GM21786 (cell line): ENCODE measurements at regions not wholly inside any gene's neighbourhood (a gene's known extent, or its start where the extent isn't known, plus 50 kb on each side); places are given as distances from the start of the nearest gene placed in this dataset.

Experiments
- ATAC-seq: cut with Tn5 transposase; IDR thresholded peaks from one replicate; pipeline ENCODE4 v1.9.1; 2021; ENCODE audit not compliant: unreplicated experiment

DNA sequence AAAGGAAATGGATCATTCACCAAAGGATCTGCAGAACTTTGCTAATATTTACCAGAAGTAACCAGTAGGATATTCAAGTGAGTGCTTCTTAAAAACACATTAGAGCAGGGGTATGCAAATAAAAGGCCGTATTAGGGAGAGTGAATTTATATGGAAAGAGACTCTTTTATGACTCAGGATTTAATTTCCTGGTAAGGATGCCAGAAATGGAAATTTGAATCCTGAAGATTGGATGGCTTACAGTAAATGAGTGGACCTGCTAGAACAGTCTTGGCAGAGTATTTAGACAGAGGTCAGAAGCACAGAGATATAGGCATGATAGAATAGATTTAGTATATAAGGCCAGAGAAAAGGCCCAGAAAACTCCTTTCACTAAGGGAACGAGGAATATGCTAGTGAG, 201.6 kb downstream of the SLITRK5 start:
- ATAC-seq = no peak

DNA sequence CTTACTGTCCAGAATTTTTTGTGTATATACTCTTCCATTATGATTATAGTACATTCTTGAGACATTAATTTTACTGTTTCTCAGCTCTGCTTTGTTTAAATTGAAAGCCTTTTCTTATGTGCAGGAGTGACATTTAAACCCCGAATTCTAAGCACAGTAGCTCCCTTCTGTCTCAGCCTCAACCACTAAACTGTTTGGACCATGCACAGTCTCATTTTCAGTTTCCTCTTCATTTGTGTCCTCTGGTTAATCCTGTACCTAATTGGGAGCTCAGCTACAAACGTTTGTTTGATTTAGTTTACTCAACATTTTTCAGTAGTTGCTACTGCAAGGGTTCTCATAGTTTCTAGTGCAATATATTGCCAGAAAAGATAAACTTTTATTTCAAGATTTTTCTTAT, 206.3 kb downstream of the SLITRK5 start:
- ATAC-seq = no peak

DNA sequence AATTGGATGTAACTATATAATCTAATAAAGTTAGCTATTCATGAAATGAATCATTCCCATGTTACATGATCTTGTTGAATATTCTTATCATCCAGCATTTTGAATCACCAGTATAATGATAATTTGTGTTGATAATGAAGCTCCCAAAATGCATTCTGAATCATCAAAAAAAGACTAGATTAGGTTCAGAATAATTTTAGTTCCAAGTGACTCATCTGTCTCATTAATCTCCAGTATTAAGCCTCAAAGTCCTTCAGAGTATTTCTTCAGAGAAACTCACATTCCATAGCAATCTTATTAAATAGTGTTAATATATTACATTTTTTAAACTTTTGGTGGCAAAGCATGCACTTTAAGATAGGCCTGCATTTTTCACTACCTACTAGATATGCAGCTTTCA, 207.5 kb downstream of the SLITRK5 start:
- ATAC-seq = no peak

DNA sequence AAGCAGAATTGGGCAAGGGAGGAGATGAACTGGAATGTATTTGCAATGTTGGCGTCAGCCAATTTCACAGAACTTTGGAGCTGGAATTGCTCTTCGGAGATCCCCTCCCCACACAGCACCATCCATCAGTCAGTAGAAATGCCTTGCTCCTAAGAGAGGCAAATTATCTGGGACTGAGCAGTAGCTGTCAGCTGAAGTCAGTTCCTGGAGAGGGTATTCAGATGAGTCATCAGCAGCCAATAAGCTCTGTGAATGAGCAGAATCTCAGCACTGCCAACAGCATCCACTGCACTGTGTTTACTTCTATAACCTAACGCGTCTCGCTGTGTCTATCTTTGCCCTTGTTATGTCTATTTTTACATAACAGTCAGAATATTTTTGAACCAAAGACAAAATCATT, 213.7 kb downstream of the SLITRK5 start:
- no peak for ATAC-seq

DNA sequence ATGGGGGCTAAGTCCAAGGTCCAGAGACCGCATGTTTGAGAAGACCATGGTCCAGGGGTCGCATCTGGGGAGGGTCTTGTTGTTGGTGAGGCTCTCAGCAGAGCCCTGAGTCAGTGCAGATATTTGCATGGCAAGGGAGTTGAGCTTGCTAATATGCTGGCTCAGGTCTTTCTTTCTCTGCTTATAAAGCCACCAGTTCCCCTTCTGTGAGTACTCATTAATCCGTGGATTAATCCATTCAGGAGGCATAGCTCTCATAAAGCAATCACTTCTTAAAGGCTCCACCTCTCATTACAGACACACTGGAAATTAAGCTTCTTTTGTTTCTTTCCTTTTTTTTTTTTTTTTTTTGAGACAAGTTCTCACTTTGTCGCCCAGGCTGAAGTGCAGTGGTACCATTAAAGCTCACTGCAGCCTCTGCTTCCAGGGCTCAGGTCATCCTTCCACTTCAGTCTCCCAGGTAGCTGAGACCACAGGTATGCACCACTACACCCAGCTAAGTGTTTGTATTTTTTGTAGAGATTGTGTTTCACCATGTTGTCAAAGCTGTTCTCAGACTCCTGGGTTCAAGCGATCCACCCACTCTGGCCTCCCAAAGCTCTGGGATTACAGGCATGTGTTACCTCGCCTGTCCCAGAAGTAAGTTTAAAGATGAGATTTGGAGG, 216.4 kb downstream of the SLITRK5 start:
- ATAC-seq = no peak

DNA sequence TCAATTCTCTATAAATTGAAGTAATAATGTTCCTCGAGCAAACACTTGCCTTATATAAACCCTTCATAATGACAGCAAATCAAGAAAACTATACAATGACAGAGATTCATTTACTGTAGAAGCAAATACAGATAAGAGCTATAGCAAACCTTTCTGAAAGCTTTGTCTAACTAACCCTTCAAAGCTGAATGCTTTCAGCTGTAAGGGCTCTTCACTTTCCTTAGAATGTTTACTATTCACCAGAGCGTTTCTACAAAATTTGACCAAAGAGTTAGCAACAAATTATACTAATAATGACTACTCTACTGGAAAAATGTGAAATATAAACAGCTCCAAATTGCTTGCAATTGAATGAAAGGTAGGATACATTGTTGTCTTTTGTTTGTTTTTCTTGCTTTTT, 218.1 kb downstream of the SLITRK5 start:
- no peak for ATAC-seq

DNA sequence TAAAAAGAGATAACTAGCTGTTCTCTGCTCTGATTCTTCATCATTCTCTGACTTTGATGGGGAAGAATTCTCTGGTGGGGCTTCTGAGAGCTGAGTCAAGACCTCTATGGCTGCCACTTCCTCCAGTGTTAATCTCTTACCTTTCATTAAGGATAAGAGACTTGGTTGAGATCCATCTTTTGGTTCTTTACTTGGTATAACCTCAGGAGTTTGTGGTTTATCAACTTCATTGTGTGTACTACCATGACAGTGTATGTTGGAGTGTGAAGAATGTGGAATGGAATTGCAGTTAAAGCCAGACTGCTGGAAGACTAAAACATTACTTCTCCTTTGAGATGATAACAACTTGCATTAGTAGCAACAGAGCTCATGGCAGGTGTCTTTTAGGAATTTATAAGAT, 222.0 kb downstream of the SLITRK5 start:
- ATAC-seq = no peak

DNA sequence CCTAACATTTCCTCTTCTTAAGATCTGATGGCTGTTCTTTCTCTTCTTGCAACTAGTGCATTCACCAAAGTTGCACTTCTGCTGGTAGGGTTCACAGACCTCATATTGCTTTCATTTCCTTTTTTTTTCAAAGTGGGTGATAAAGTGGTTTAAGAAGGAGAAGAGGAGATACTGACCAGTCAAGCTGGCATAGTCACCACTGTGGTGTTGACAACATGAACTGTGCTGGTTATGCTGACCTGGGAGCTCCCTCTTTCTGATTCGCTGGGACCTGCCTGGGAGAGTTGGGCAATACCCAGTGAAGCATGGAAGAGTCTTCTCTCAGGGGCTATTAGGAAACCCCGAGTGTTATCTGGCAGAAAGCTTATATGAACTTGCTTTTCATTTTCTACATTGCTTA, 222.9 kb downstream of the SLITRK5 start:
- no peak for ATAC-seq

DNA sequence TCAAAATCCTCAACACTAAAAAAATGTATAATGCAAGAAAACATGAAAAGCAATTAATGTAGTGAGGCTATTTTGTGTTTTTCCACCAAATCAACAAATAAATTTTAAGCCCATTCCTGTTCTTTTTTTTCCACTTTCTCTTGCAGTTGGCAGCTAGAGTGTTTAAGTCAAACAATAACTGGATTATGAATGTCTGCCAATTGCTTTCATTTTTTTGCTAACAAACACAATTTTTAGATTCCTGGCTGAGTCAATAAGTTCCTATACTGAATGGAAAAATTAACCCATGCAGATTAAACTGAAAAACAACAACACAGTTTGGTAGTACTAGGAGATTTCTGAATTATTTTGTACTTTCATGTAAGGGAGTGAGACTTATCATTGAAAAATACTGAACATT, 232.4 kb downstream of the SLITRK5 start:
- ATAC-seq = no peak

DNA sequence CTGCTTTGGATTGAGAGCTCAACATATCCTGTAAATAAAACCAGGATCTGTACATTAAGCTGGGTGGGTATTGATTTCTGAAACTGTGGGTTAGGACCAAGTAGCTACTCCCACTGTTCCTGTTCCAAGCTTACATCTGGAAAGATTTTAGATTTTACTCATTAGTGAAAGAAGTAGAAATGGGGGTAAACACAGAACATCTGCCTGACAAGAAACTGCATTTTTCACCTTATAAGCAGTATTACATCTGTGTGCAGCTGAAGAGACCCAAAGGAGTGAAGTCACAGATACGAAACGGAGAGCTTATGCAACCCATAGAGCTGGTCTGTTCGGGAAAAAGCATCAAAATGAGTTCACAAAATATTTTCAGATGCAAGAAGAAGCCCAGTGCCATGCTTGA, 235.2 kb downstream of the SLITRK5 start:
- ATAC-seq = no peak

DNA sequence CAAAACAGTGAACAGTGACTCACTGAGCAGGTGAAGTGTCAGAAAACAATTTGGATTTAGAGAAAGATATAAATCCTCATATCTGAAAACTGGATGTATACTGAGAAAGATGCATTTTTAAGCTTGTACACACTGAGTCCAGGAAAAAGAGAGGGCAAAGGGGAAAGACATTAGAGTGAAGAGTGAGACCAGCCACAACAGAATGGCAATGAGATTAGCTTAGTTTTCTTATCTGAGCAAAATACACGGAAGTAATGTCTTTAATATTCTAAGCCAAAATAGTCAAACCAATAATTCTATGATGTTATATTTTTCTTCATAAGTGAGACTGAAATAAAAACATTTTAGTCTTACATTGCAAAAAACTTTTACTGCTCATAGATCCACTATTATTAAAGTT, 236.0 kb downstream of the SLITRK5 start:
- ATAC-seq = no peak

DNA sequence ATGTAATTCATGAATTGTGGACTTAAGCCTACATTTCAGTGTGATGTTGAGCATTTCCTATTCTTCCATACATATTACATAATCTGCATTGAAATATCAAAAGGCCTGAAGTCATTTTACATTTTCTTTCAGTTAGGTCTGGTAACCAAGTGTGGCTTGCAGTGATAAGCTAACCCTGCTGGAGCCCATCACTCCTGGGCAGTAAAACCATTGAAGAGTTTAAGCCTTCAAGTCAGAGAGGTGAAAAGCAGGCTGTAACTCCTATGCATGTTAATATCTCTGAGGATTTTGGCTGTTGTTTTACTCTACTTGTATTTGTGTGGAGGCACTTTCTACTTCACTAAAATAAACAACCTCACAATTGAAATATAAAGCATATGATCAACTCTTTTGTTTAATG, 248.8 kb downstream of the SLITRK5 start:
- ATAC-seq = no peak

DNA sequence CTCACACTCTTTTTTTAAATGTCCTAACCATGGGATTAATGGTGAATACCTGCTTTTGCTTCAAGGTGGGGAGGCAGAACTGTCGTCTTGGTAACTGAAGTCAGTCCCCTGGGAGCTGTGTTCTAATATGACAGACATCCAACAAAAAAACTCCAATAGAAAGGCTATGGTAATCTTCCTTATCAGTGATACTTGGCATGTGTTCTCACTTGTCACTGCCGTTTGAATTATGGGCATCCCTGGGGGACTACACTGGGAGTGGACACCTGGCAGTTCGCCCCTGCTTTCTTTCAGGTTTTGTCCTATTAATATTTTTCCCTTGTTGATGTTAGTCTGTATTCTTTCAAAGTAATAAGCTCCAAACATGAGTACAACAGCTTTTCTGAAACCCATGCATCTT, 252.6 kb downstream of the SLITRK5 start:
- ATAC-seq = no peak

DNA sequence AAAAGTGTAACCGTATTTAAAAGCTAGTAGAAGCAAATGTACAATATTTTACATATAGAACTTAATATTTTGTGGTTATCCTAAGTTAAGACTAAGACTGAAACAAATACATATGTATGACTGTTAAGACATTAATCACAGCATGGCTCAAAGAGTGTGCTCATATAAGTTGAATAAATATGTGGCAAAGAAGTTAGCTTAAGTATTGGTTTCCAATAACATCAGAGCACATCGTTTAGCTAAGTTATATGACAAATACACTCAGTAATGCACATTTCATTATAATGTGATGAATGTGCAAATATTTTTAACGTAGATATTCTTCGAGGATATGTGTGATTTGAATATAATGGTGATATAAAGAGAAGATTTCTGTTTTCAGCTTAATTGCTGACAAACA, 253.8 kb downstream of the SLITRK5 start:
- no peak for ATAC-seq

DNA sequence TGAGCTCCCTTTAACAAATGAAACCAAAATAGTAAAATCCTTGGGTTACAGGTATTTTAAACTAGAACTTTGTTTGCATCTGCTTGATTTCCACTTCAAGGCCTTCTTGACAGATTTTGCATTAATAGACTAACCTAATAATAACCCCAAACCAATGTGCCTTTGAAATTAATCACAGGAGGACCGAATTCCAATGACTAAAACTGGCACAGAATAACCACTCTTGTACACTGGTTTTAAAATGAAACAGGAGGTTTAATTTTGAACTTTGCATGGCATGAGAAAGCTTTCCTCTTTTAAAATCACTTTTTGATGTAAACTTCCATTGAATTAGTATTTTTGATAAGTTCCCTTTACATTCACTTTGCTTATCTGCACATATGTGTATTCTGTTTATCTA, 269.6 kb downstream of the SLITRK5 start:
- no peak for ATAC-seq

DNA sequence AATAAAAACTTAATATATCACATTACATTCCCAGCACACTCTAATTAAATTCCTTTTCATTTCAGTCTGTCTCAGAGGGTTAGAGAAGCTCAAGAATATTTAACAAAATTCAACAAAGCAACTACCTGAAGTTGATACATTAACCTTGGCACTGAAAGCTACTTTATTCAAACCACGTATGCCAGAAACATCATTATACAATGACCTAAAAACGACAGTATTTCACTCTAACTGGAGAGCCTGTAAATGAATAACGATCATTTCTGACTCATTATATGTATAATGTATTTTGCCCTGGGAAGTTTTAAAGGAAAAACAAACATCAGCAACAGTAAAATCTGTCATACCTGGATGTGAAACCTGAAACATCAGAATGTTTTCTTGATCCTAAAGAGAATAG, 270.1 kb downstream of the SLITRK5 start:
- ATAC-seq = no peak

DNA sequence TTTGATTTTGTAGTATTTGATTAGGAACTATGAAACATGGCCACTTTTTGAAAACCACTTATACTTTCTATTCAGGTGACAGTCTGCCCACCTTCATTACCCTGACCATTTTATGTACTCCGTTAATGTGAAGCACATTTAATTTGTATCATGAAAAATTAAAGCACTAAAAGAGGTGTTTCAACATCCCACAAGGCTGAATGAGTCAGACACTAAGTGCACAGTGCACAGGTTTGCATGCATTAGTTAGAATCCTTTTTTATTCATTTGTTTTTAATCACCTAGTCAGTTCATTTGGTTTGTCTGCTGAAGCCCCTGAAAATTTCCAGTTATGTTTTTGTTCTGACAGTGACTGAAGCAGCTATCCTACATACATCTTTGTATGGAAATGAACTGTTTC, 271.0 kb downstream of the SLITRK5 start:
- ATAC-seq = no peak

DNA sequence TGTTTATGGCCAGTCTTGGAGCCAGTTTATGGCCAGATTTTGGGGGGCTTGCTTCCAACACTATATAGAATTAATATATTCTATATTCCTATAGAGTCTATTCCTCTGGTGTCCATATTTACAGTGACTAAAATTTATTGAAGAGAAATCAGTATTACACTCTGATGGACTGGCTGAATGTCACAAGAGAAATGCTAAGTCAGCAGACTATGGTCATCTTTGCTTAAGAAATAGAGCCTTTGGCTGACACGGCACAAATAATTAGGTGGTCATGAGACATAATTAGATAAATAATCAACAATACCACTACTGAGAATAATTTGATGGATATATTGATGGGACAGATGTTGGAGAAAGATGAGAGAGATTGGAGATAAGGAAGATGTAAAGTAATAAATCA, 272.9 kb downstream of the SLITRK5 start:
- no peak for ATAC-seq

DNA sequence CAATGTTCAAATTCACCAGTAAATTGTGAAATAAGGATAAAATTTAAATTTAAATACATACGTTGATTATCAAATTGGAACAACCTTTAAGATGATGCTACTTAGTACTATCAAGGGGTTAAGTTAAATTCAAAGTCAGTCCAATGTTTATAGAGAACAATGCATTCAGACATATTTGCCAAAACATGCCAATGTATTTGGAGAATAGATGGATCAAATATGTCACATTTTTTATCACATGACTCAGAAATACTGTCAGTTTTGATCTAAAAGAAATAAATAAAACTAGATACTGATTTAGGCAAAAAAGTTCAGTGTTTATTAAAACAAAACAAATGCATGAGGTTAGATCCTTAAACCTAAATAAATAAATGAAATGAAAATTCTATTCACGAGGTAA, 281.2 kb downstream of the SLITRK5 start:
- no peak for ATAC-seq

DNA sequence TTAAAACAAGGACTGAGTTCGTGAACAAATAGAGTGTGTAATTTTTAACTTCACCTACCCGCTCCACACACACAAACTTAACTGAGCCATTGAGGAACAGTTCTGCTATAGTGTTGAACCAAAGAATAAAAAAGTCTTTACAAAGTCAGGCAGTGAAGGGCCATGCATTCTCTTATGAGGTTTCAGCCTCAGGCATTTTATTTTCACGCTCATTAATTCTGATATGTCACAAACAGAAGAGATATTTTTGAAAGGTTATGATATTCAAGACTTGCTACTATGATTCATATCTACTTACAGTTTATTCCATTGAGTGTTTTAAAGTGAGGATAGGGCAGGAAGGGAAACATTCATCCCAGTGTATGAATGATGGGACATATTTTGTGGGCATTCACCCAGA, 282.2 kb downstream of the SLITRK5 start:
- no peak for ATAC-seq

DNA sequence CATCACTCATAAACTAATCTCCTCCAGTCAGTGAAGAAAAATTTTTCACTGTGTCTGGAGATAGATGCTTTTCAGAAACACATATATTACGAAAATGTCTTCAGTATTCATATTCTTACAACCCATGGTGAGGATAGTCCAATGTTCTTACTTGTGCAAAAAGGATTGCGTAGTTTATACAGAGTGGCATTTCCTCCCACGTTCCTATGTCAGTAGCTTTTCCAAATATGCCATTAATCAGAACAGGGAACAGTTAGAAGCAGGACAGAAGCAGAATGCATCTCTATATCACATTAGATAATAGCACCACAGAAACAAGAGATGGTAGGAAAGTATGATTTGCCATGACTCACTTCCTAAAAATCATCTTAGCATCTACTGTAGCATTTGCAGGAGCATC, 282.9 kb downstream of the SLITRK5 start:
- ATAC-seq = no peak

DNA sequence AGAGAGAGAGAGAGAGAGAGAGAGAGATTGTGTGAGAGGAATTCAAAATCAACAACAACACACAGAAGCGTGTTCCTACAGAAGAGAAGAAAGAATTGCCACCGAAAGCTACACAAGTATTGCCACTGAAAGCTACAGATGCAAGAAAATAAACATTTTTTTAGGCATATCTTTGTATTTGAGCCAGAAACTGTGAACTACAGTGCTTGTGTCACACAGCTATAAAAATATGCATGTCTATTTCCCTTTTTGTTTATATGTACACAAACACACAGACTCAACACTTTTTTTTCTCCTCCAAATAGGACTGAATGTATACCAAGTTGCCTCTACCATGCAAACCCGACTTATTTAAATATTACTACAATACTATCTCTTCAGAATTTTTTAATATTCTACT, 290.4 kb downstream of the SLITRK5 start:
- ATAC-seq = no peak

DNA sequence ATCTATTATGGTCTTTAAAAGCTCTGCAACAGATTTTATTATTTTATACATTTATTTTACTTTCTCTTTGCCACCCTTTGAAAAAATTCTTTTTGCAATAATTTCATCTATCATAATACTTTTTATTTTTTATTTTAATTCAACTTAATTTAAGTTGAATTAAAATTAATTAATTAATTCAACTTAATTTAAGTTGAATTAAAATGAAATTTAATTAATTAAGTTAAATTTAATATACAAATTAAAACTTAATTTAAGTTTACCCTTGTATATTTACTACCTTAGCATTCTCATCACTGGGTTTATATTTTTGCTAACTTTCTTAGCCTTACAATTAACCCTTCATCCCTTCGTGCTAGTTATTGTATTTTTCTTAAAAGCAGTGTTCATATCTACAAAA, 301.4 kb downstream of the SLITRK5 start:
- no peak for ATAC-seq

DNA sequence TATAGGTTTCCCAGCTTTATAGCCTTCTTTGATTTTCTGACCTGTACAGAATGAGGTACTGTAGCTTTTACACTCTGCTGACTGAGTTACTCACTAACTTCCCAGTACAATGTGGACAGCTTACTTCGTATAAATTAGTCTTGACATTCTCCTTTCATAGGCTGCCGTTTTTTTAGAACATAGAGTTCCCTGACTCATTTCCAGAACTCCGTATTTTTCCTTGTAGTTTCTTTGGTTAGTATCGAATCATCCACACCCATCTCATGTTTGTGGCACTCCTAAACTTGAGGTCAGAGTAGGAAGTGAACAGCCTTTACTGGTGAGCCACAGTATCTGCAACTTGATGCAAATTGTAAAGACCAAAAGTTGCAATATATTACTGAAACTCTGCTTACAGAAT, 303.9 kb downstream of the SLITRK5 start:
- no peak for ATAC-seq
